ENCODE measurements at regions not wholly inside any gene's neighbourhood (a gene's known extent, or its start where the extent isn't known, plus 50 kb on each side); places are given as distances from the start of the nearest gene placed in this dataset.

DNA sequence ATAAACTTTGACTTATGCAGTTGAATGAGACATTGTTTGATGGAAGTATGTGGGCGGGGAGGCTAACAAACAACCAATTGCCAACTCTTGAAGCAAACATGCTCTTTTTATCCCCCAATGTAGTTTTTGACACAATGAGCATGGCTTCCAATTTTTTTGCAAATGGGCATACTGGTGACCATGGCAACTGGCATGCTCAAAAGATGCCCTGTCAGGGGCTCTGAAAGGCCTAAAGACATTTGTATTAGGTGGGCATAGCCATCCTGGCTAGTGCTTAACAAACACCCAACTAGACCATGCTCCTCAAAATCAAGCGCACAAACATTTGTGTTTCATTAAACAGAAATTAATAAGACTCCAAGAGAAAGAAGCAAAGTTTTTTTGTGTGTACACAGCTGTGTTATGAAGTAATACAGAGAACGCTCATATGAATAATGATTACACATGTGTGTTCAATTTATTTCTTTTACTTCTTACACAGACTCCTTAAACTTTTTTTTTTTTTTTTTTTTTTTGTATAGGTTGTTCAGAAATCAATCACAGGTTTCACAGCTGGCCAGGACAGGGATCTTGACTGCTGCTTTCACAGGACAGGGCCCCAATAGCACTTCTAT lies 95.6 kb downstream of the DLEU7 start:
- TF ChIP-seq ZNF837 (tag by site-specific recombination; IDR thresholded peaks at IDR 0.05) (no peak), ZFP3 (tag by site-specific recombination; IDR thresholded peaks at IDR 0.05; ENCODE audit: low read depth) (no peak), ZNF558 (tag by site-specific recombination; IDR thresholded peaks at IDR 0.05) (no peak), ZNF521 (tag by site-specific recombination; IDR thresholded peaks at IDR 0.05) (no peak), SETDB1 (IDR thresholded peaks at IDR 0.05; ENCODE audit: insufficient read length, low read length) (no peak), ZNF133 (tag by site-specific recombination; IDR thresholded peaks at IDR 0.05) (no peak), MYNN (tag by site-specific recombination; IDR thresholded peaks at IDR 0.05; ENCODE audit: borderline replicate concordance) (no peak), ZNF239 (tag by site-specific recombination; IDR thresholded peaks at IDR 0.05) (no peak), MZF1 (tag by site-specific recombination; IDR thresholded peaks at IDR 0.05; ENCODE audit: borderline replicate concordance) (no peak)
- TF ChIP-seq, protein P1, sequence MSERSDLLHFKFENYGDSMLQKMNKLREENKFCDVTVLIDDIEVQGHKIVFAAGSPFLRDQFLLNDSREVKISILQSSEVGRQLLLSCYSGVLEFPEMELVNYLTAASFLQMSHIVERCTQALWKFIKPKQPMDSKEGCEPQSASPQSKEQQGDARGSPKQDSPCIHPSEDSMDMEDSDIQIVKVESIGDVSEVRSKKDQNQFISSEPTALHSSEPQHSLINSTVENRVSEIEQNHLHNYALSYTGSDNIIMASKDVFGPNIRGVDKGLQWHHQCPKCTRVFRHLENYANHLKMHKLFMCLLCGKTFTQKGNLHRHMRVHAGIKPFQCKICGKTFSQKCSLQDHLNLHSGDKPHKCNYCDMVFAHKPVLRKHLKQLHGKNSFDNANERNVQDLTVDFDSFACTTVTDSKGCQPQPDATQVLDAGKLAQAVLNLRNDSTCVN (tag by site-specific recombination; optimal IDR thresholded peaks at IDR 0.05): no peak
- TF ChIP-seq, protein P2, sequence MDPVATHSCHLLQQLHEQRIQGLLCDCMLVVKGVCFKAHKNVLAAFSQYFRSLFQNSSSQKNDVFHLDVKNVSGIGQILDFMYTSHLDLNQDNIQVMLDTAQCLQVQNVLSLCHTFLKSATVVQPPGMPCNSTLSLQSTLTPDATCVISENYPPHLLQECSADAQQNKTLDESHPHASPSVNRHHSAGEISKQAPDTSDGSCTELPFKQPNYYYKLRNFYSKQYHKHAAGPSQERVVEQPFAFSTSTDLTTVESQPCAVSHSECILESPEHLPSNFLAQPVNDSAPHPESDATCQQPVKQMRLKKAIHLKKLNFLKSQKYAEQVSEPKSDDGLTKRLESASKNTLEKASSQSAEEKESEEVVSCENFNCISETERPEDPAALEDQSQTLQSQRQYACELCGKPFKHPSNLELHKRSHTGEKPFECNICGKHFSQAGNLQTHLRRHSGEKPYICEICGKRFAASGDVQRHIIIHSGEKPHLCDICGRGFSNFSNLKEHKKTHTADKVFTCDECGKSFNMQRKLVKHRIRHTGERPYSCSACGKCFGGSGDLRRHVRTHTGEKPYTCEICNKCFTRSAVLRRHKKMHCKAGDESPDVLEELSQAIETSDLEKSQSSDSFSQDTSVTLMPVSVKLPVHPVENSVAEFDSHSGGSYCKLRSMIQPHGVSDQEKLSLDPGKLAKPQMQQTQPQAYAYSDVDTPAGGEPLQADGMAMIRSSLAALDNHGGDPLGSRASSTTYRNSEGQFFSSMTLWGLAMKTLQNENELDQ (tag by site-specific recombination; IDR thresholded peaks at IDR 0.05; ENCODE audit: low read depth): no peak
- TF ChIP-seq, protein P3, sequence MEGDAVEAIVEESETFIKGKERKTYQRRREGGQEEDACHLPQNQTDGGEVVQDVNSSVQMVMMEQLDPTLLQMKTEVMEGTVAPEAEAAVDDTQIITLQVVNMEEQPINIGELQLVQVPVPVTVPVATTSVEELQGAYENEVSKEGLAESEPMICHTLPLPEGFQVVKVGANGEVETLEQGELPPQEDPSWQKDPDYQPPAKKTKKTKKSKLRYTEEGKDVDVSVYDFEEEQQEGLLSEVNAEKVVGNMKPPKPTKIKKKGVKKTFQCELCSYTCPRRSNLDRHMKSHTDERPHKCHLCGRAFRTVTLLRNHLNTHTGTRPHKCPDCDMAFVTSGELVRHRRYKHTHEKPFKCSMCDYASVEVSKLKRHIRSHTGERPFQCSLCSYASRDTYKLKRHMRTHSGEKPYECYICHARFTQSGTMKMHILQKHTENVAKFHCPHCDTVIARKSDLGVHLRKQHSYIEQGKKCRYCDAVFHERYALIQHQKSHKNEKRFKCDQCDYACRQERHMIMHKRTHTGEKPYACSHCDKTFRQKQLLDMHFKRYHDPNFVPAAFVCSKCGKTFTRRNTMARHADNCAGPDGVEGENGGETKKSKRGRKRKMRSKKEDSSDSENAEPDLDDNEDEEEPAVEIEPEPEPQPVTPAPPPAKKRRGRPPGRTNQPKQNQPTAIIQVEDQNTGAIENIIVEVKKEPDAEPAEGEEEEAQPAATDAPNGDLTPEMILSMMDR (tag by site-specific recombination; IDR thresholded peaks at IDR 0.05): no peak
- TF ChIP-seq, protein P4, sequence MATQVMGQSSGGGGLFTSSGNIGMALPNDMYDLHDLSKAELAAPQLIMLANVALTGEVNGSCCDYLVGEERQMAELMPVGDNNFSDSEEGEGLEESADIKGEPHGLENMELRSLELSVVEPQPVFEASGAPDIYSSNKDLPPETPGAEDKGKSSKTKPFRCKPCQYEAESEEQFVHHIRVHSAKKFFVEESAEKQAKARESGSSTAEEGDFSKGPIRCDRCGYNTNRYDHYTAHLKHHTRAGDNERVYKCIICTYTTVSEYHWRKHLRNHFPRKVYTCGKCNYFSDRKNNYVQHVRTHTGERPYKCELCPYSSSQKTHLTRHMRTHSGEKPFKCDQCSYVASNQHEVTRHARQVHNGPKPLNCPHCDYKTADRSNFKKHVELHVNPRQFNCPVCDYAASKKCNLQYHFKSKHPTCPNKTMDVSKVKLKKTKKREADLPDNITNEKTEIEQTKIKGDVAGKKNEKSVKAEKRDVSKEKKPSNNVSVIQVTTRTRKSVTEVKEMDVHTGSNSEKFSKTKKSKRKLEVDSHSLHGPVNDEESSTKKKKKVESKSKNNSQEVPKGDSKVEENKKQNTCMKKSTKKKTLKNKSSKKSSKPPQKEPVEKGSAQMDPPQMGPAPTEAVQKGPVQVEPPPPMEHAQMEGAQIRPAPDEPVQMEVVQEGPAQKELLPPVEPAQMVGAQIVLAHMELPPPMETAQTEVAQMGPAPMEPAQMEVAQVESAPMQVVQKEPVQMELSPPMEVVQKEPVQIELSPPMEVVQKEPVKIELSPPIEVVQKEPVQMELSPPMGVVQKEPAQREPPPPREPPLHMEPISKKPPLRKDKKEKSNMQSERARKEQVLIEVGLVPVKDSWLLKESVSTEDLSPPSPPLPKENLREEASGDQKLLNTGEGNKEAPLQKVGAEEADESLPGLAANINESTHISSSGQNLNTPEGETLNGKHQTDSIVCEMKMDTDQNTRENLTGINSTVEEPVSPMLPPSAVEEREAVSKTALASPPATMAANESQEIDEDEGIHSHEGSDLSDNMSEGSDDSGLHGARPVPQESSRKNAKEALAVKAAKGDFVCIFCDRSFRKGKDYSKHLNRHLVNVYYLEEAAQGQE (tag by site-specific recombination; IDR thresholded peaks at IDR 0.05): no peak

Data from HEK293 (cell line).